Bronchial epithelial cell (primary cell): ENCODE measurements at regions not wholly inside any gene's neighbourhood (a gene's known extent, or its start where the extent isn't known, plus 50 kb on each side); places are given as distances from the start of the nearest gene placed in this dataset.
"Not testable (repeated sequence)": the region's sequence is repeated elsewhere in the genome, so short reads cannot be mapped to it uniquely, and the experiment has no call there.

Experiments
- DNase-seq: peaks from one replicate; pipeline ENCODE4 v3.0.0-alpha.2; 2010; ENCODE audit warnings: low read depth
- FAIRE-seq: peaks from 2 replicates; lab custom pipeline; 2011; peaks lifted over from hg19 to GRCh38; lab: Jason Lieb, UNC
- H3K27me3 ChIP-seq: 2 replicates; pipeline ENCODE4 v1.5.1; 2011; ENCODE audit warnings: low read length; ENCODE audit not compliant: control insufficient read depth, insufficient read depth
- H3K36me3 ChIP-seq: 2 replicates; pipeline ENCODE4 v1.5.1; 2011; ENCODE audit warnings: low read length; ENCODE audit not compliant: control insufficient read depth, insufficient read depth
- H3K4me3 ChIP-seq: 2 replicates; pipeline ENCODE4 v1.5.1; 2011; ENCODE audit warnings: mild to moderate bottlenecking, low read depth, low read length, control low read depth

DNA sequence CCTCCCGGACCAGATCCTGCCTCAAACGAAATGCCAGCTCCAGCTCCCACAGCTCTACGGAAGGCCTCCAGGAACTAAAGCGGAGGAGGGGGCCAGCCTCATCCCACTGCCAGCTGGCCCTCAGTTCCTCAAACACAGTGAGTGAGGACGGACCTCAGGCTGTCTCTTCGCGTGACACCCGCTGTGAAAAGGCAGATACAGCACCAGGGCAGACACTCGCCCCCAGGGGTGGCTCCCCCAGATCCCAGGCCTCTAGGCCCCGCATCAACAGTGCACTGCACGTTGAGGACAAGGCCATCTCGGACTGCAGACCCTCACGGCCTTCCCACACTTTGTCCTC is 149.9 kb upstream of the C1QTNF3 start:
- DNase-seq, FAIRE-seq, H3K36me3 ChIP-seq, H3K4me3 ChIP-seq, H3K27me3 ChIP-seq: not testable (repeated sequence)

DNA sequence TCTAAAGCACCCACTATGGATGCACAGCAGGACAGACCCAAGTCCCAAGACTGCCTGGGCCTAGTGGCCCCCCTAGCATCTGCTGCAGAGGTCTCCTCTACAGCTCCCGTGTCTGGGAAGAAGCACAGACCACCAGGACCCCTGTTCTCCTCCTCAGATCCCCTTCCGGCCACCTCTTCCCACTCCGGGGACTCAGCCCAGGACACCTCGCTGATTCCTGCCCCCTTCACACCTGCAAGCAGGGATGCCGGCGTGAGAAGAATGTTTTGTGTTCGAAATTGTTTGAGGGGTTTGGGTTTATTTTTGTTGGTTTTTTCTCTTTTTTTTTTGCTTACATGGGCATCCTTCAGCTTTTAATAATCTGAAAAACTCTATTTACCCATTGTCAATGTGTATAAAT is 150.3 kb upstream of the C1QTNF3 start:
- not testable (repeated sequence) for H3K36me3 ChIP-seq, H3K27me3 ChIP-seq, H3K4me3 ChIP-seq, FAIRE-seq
- peak; percentile 0 for DNase-seq

GRCh38 chr5:34193804-34194203 is 150.8 kb upstream of the C1QTNF3 start:
- not testable (repeated sequence) for H3K27me3 ChIP-seq

GRCh38 chr5:34196091-34196490 is 153.1 kb upstream of the C1QTNF3 start:
- H3K4me3 ChIP-seq, H3K27me3 ChIP-seq, FAIRE-seq, H3K36me3 ChIP-seq, DNase-seq: not testable (repeated sequence)

More at GRCh38 chr5:34193804-34194203, 150.8 kb upstream of the C1QTNF3 start:
- DNase-seq = peak; percentile 2
- H3K4me3 ChIP-seq, FAIRE-seq, H3K36me3 ChIP-seq: not testable (repeated sequence)

- not testable (repeated sequence) for H3K27me3 ChIP-seq, H3K4me3 ChIP-seq, DNase-seq, FAIRE-seq, H3K36me3 ChIP-seq
Observed at GRCh38 chr5:34205347-34205746, 162.3 kb upstream of the C1QTNF3 start.

- not testable (repeated sequence) for H3K4me3 ChIP-seq, H3K36me3 ChIP-seq, FAIRE-seq, H3K27me3 ChIP-seq
- DNase-seq = peak; percentile 58
Observed at GRCh38 chr5:34217386-34217785, 174.4 kb upstream of the C1QTNF3 start.

DNA sequence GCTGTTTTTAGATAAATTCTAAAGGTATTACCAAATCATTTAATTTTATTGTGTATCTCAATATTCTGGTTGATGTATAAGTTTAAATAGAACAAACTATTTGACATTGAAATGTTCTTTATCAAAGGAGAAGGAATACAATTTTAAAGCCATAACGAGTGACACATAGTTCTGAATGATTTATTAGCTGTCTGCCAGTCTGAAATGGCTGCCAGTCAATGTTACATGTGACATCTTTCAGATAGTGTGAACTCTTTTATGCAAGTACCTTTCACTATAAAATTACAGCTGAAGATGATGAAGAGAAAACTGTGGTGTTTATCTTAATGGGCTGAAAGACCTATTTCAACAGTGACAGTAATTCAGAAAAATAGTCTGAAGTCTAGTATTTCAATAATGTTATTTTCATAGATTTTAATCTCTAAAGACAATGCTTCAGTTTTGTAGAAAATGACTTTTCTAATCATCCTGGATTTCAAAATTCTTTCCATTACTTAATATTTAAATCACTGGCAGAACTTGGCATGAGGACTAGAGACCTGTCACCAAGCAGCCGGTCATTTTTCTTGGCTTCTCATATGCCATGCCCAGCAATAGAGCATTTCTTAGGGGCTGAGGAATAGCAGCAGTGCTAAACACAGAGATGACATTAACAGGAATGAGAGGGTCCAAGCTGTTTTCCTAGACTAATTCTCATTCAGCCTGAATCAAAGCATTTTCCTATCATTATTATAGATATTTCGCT is 178.5 kb upstream of the C1QTNF3 start:
- not testable (repeated sequence) for FAIRE-seq, H3K4me3 ChIP-seq, DNase-seq, H3K27me3 ChIP-seq, H3K36me3 ChIP-seq

- not testable (repeated sequence) for H3K27me3 ChIP-seq, H3K4me3 ChIP-seq, FAIRE-seq, DNase-seq, H3K36me3 ChIP-seq
Observed at GRCh38 chr5:34223158-34223557, 180.1 kb upstream of the C1QTNF3 start.

GRCh38 chr5:34230402-34230801 is 187.4 kb upstream of the C1QTNF3 start:
- DNase-seq, H3K27me3 ChIP-seq, H3K36me3 ChIP-seq, H3K4me3 ChIP-seq, FAIRE-seq: not testable (repeated sequence)

GRCh38 chr5:34243802-34244201 is 200.8 kb upstream of the C1QTNF3 start:
- not testable (repeated sequence) for H3K4me3 ChIP-seq

GRCh38 chr5:34244281-34245031 is 201.4 kb upstream of the C1QTNF3 start:
- not testable (repeated sequence) for FAIRE-seq, H3K27me3 ChIP-seq, H3K36me3 ChIP-seq
- peak; percentile 39 for DNase-seq
- peak overlapping the region; percentile 26 for H3K4me3 ChIP-seq

More at GRCh38 chr5:34243802-34244201, 200.8 kb upstream of the C1QTNF3 start:
- H3K27me3 ChIP-seq, FAIRE-seq, DNase-seq, H3K36me3 ChIP-seq: not testable (repeated sequence)

DNA sequence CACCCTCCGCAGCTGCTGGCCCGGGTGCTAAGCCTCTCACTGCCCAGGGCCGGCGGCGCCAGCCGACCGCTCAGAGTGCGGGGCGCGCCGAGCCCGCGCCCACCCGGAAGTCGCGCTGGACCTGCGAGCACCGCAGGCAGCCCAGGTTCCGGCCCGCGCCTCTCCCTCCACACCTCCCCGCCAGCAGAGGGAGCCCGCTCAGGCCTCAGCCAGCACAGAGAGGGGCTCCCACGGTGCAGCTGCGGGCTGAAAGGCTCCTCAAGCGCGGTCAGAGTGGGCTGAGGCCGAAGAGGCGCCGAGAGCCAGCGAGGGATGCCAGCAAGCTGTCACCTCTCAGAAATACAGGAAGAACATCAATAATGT is 202.0 kb upstream of the C1QTNF3 start:
- H3K36me3 ChIP-seq, H3K27me3 ChIP-seq, FAIRE-seq, DNase-seq: not testable (repeated sequence)
- peak overlapping the region; percentile 26 for H3K4me3 ChIP-seq

DNA sequence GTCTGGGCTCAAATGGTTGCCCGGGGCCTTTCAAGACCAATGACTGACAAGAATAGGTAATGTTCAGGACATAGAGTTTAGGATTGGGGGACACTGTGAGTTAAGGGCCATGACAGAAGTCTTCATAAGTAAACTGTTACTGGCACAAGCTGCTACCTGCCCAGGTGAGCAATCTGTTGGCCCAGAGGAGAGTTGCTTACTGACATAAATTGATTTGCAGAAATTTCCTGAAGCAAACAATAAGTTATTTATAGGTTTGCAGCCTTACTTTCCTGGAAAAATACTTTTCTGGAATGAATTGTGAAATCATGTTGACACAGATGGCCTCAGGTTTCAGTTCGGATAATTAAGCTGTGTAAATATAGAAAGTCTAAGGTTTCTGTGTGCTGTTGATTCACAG is 202.8 kb upstream of the C1QTNF3 start:
- not testable (repeated sequence) for H3K36me3 ChIP-seq, H3K4me3 ChIP-seq, H3K27me3 ChIP-seq, FAIRE-seq
- DNase-seq = peak; percentile 88

GRCh38 chr5:34258598-34258997 is 215.6 kb upstream of the C1QTNF3 start:
- not testable (repeated sequence) for H3K4me3 ChIP-seq, DNase-seq, FAIRE-seq, H3K27me3 ChIP-seq, H3K36me3 ChIP-seq
